T47D (cell line): ENCODE measurements at regions not wholly inside any gene's neighbourhood (a gene's known extent, or its start where the extent isn't known, plus 50 kb on each side); places are given as distances from the start of the nearest gene placed in this dataset.
"Not testable (repeated sequence)": the region's sequence is repeated elsewhere in the genome, so short reads cannot be mapped to it uniquely, and the experiment has no call there.

ENCODE experiments used
- DNase-seq, 2 experiments: peaks; one replicate each; pipeline versions ENCODE4 v3.0.0 to v3.0.0-alpha.2; 2011 to 2012; ENCODE audit warnings: low read depth in 1 of 2, low spot score in 1 of 2
- JUND ChIP-seq: IDR thresholded peaks from 2 replicates; pipeline ENCODE4 v1.6.1; 2012; ENCODE audit warnings: low read depth
- in situ Hi-C: cut with HindIII; loops from 2 replicates; pipeline ENCODE4 v1.10.0; 2016; ENCODE audit warnings: low sequenced_read_pairs, low pct_unique_long_range_greater_than_20kb

DNA sequence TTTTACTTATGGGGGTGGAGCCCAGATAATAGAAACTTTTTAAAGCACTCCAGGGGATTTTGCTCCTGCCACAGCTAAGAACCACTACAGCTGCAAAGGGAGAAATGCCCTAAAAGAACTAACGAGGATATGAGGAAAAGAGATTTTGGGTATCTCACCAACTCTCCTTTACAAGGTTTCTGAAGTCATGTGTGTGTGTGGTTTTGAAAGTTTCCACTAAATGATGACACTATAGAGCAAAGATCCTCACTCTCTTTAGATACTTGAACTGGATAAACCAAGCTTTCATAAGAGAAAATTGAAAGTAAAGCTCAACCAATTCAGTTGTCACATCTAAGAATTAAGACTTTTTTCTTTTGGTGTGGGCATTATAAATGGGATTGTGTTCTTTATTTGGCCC is 455.3 kb upstream of the ALCAM start:
- no peak for TF ChIP-seq JUND
- DNase-seq = no peak
- in situ Hi-C loops = no loop called here

DNA sequence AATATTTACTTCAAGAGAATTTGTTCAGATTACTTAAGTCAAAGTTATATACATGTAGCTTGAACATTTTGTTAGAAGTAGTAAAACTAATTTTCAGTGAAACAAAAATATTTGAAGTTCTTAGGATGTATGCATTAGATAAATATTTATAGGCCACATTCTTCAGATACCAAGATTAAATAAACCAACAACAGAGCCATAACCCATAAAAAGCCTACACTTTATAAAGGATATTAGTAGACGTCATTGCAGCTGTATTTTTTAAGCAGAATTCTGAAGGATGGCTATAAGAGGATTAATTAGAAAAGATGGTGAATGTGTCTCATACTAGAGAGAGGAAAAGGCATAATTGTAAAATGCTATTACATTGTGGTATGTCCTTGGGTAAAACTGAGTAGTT is 449.7 kb upstream of the ALCAM start:
- in situ Hi-C loops = no loop called here
- no peak for TF ChIP-seq JUND
- no peak for DNase-seq

DNA sequence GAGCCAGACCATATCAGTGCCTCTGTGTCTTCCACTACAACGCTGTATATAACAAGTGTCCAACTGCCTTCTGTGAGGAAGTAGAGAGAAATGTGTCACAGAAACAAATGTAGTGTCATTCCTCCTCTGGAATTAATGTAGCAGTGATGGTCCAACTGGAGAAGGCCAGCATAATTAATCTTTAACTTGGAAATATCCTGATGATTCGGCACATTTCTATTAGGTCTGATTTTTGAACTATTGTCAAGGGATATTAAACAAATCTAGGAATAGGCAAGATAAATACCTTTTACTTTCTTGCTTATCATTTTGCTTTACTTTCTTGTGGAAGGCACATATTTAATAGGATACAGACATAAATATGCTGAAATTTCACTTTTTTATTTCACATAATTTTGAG is 446.2 kb upstream of the ALCAM start:
- TF ChIP-seq JUND = no peak
- in situ Hi-C loops = no loop called here
- no peak for DNase-seq

GRCh38 chr3:104933972-104934371 is 432.7 kb upstream of the ALCAM start:
- TF ChIP-seq JUND = no peak
- in situ Hi-C loops = no loop called here
- DNase-seq = no peak

DNA sequence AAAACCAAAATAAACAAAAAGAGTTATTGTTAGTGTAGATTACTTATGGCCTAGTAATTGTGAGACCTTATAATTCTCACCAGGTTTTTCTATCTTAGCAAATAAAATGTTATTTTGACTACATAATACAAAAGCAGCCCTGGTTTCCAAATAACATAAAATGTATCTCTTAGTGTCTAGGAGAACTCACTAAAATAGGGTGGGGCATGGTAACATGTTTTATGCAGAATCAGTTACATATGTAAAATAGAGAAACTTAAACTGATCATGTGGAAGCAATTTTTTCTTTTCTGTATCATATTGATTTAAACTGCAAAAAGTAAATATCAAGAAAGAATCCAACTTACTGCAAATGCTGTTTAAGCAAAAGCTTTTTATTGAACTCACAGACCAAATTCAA is 431.1 kb upstream of the ALCAM start:
- in situ Hi-C loops = no loop called here

DNA sequence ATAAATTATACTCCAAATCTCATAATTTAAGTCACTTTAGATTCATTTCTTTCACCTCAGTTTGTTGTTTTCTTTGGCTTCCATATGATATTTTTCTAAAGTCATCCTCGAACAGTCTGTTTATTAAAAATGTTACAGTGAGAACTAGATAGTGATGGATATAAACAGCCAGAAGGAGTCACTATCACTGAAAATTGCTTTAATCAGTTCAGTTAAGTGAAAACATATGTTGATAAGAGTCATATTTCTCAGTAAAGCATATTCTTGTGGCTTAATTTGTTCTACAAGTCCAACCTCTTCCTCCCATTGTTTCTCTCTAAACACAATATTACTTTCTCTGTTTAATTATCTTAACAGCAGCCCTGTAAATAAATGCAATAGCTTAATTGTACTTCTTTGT is 427.5 kb upstream of the ALCAM start:
- no peak for TF ChIP-seq JUND
- DNase-seq = no peak
- in situ Hi-C loops = no loop called here

More for the DNA sequence above, 431.1 kb upstream of the ALCAM start:
- no peak for TF ChIP-seq JUND
- DNase-seq = no peak

DNA sequence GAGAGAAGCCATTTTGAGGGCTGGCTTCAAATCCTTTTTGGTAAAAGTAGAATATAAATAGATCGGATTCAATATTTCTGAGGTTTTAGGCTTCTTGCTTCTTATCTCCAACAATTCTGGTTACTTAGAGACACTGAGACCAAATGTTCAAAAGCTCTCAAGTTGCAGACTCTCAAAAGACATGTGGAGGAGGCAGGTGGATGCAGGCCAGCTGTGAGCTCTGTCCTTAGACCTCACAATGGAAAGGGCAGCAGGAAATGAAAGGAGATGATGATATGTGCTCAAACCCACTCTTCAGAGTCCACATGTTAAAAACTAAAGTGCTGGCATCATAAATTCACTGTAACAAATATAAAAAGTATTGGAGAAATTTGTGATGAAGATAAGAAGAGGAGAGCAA is 424.9 kb upstream of the ALCAM start:
- no peak for TF ChIP-seq JUND
- no peak for DNase-seq
- in situ Hi-C loops = no loop called here

GRCh38 chr3:104943974-104944373 is 422.7 kb upstream of the ALCAM start:
- in situ Hi-C loops = no loop called here
- no peak for TF ChIP-seq JUND
- DNase-seq = no peak

GRCh38 chr3:104947943-104948342 is 418.8 kb upstream of the ALCAM start:
- DNase-seq = no peak
- TF ChIP-seq JUND = no peak
- in situ Hi-C loops = no loop called here

GRCh38 chr3:104949810-104950209 is 416.9 kb upstream of the ALCAM start:
- in situ Hi-C loops, DNase-seq: not testable (repeated sequence)

- TF ChIP-seq JUND = no peak
- in situ Hi-C loops = no loop called here
- DNase-seq = no peak
These were observed 415.3 kb upstream of the ALCAM start for GRCh38 chr3:104951426-104951825.

DNA sequence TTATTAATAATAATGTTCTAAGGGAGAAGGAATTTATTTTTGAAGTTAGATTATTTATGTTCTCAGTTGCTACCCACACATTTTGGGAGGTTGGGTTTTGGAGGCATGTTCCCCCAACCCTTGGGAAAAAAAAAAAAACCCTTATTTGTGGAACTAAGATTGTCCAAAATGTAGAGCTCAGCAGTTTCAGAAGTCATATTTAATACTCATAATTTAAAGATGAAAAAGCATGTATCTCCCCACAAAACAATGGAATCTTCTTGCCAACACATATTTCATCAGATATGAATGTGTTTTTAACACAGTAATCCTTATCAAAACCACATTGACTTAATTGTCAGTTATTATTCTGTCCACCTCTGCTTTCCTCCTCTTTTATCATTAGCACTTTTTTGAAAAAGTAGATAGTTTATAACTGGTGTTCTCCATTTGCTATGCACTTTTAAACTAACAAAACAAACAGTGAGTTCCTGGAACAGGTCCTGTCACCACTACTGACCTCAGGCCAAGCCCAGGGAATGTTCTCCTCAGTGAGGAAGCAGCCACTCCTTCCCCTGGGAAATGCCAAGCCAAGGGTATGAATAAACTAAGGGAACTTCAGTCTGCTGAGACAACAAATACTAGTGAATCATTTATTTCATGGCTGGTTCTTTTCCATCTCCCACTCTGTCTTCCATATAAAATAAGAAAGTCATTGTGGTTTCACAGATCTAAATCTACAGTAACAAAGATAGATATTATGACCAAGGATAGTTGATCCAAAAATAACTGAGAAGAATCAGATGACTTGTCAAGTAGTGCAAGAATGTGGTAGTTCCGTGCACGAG is 414.4 kb upstream of the ALCAM start:
- DNase-seq = peak in 1 of 2 experiments; percentile 34
- TF ChIP-seq JUND = no peak
- in situ Hi-C loops = no loop called here

DNA sequence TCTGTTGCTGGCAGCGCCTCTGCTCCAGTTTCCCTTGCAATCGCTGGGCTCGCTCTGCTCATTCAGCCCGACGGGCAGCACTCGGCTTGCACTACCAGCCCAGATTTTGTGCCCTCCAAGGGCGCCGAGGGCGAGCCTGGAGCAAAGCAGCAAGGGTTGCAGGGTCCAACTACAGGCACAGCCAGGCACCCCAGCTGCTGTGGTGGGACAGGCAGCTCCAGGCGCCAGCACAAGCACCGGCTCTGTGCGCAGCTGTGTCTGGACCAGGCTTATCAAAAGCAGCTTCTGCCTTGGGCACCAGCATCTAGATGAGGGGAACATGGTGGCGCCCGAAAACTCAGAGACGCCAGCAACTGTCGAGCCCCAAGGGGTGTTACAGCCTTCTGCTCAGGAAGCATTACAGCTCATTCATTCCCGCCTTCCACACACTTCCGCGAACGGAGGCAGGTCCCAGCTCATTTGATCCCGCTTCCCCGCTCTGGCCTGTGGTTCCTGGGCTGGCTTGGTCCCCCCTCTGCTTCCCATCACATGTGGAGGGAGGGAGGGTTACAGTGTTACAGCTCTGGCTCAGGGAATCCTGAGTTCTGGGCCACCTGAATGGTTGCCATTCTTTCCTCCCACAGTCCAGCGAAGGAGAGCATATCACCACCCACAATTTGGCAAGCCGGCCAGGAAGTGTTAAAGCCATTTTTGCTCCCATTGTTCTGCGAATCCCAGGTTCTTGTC is 409.9 kb upstream of the ALCAM start:
- in situ Hi-C loops = no loop called here
- no peak for DNase-seq
- TF ChIP-seq JUND = no peak

DNA sequence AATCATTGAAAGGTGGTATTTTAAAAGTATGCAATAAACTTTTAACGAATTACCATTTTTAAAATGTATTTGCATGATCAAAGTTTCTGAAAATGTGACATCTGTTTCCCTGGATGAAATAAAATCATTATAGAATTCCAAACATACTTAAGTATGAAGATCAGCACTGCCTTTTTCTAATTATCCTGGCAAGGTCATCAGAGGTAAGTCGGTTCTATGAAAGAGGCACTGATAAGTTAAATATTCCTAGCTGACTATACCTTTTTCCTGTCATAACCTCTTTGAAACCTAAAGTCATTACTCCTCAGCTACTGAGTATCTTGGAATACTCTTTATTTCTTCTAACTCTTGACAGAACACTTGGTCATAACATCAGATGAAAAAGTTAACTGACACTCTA is 406.1 kb upstream of the ALCAM start:
- in situ Hi-C loops = no loop called here

More for the DNA sequence above, 406.1 kb upstream of the ALCAM start:
- no peak for TF ChIP-seq JUND
- DNase-seq = no peak
